ENCODE measurements at regions not wholly inside any gene's neighbourhood (a gene's known extent, or its start where the extent isn't known, plus 50 kb on each side); places are given as distances from the start of the nearest gene placed in this dataset.

DNA sequence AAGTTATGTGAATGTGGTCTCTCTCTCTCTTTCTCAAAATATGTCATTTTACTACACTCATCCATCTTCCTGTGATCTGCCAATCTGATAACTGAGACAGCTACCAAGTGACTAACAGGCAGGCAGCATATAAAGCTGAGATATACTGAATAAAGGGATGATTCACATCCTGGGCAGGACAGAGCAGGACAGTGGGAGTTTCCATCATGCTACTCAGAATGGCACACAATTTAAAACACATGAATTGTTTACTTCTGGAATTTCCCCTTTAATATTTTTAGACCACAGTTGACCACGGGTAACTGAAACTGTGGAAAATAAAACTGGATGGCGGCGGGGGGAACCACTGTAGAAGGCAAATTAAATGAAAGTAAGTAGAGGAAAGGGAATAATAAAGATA is 58.6 kb upstream of the DCTD start:
- DNase-seq (ENCODE audit: low read depth) (peak; percentile 97), FAIRE-seq (no peak)
- no peak for TF ChIP-seq CTCF (IDR thresholded peaks at IDR 0.05; ENCODE audit: insufficient read depth, low read length, severe bottlenecking)
- no peaks in the 10 kb centered on the region for H3K27me3 ChIP-seq (ENCODE audit: control insufficient read depth, insufficient read depth, low read length)
- H3K36me3 ChIP-seq (ENCODE audit: control insufficient read depth, insufficient read depth, low read length): no peaks in the 10 kb centered on the region
- H3K4me3 ChIP-seq (ENCODE audit: low read depth, low read length): no peak overlapping the region

GRCh38 chr4:182973941-182974340 is 56.8 kb upstream of the DCTD start:
- Histone ChIP-seq H3K36me3 (ENCODE audit: control insufficient read depth, insufficient read depth, low read length) (no peaks in the 10 kb centered on the region), H3K27me3 (ENCODE audit: control insufficient read depth, insufficient read depth, low read length) (no peaks in the 10 kb centered on the region), H3K4me3 (ENCODE audit: low read depth, low read length) (no peak overlapping the region)
- no peak for DNase-seq (ENCODE audit: low read depth)
- FAIRE-seq: peak; percentile 28
- TF ChIP-seq CTCF (IDR thresholded peaks at IDR 0.05; ENCODE audit: insufficient read depth, low read length, severe bottlenecking): no peak

- no peaks in the 10 kb centered on the region for H3K27me3 ChIP-seq (ENCODE audit: control insufficient read depth, insufficient read depth, low read length)
- DNase-seq (ENCODE audit: low read depth) (peak; percentile 37), FAIRE-seq (no peak)
- H3K36me3 ChIP-seq (ENCODE audit: control insufficient read depth, insufficient read depth, low read length): no peaks in the 10 kb centered on the region
- no peak overlapping the region for H3K4me3 ChIP-seq (ENCODE audit: low read depth, low read length)
- TF ChIP-seq CTCF (IDR thresholded peaks at IDR 0.05; ENCODE audit: insufficient read depth, low read length, severe bottlenecking): no peak
These were observed 56.3 kb upstream of the DCTD start for GRCh38 chr4:182973511-182973911.

DNA sequence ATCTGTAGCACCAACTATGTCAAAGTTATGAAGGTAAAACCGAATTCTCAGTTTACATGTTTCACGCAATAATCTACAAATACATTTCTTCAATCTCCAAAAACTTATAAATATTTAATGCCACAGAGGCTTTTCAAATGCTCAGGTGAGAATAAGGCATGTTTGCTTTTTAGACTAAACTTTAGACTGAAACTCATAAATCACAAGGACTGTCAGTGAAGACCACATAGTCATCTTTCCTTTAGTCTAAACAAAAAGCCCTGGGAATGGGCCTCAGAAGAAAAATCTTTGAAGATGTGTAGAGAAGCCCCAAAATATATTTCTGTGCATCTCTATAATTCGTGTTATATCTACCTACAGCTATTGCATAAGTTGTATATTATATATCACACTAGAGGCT is 54.5 kb upstream of the DCTD start:
- no peak for FAIRE-seq
- Histone ChIP-seq H3K4me3 (ENCODE audit: low read depth, low read length) (no peak overlapping the region), H3K36me3 (ENCODE audit: control insufficient read depth, insufficient read depth, low read length) (no peaks in the 10 kb centered on the region), H3K27me3 (ENCODE audit: control insufficient read depth, insufficient read depth, low read length) (no peaks in the 10 kb centered on the region)
- no peak for DNase-seq (ENCODE audit: low read depth)
- no peak for TF ChIP-seq CTCF (IDR thresholded peaks at IDR 0.05; ENCODE audit: insufficient read depth, low read length, severe bottlenecking)

DNA sequence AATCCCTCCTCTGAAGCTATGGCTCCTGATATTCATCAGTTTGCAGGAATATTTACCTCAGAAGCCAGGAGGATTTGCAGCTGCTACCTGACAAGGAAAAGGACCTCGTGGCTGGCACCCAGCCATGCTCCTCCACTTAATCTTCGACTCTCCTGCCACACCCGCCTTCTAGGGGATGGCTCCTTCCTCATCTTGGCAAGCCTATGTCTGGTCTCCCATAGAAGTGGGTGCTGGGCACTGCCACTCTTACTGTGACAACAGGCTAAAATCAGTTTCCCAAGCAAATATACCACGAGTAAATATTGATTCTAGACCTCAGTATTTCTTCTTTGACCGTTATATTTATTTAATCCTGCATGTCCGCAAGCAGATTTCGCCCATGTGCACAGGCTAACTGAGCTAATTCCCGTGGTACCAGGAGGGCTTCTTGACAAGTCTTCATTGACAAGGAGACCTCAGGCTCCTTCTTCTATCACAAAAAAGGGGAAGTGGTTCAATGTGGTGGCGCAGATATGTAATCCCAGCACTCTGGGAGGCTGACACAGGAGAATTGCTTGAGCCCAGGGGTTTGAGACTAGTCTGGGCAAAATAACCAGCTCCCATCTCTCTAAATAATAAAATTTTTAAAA is 52.6 kb upstream of the DCTD start:
- FAIRE-seq: no peak
- no peak for DNase-seq (ENCODE audit: low read depth)
- Histone ChIP-seq H3K27me3 (ENCODE audit: control insufficient read depth, insufficient read depth, low read length) (no peaks in the 10 kb centered on the region), H3K36me3 (ENCODE audit: control insufficient read depth, insufficient read depth, low read length) (no peaks in the 10 kb centered on the region), H3K4me3 (ENCODE audit: low read depth, low read length) (no peak overlapping the region)
- no peak for TF ChIP-seq CTCF (IDR thresholded peaks at IDR 0.05; ENCODE audit: insufficient read depth, low read length, severe bottlenecking)
